OCI-LY3 (cell line): ENCODE measurements at regions not wholly inside any gene's neighbourhood (a gene's known extent, or its start where the extent isn't known, plus 50 kb on each side); places are given as distances from the start of the nearest gene placed in this dataset.

Source experiments
- CTCF ChIP-seq: fragments of 200-600, 300-600 bp; sonication (generic); IDR thresholded peaks from 2 replicates; pipeline ENCODE4 v1.5.1; 2014; ENCODE audit warnings: antibody characterized with exemption, low read length, low read depth
- EZH2phosphoT487 ChIP-seq: fragments of 200-600 bp; shearing (Covaris generic); IDR thresholded peaks from 2 replicates; pipeline ENCODE4 v1.6.1; 2018; ENCODE audit warnings: antibody characterized with exemption, mixed run types, low read depth

- TF ChIP-seq CTCF (no peak), EZH2phosphoT487 (no peak)
Measured at GRCh38 chr3:6803619-6804018, 57.3 kb upstream of the GRM7 start.
